ENCODE measurements at regions not wholly inside any gene's neighbourhood (a gene's known extent, or its start where the extent isn't known, plus 50 kb on each side); places are given as distances from the start of the nearest gene placed in this dataset.

- TF ChIP-seq CTCF (IDR thresholded peaks at IDR 0.05; ENCODE audit: low read depth, low read length, missing control alignments) = no peak
- no peak overlapping the region for H3K4me3 ChIP-seq (ENCODE audit: low read depth, low read length)
- DNase-seq (ENCODE audit: low read depth) = no peak
Observed at GRCh38 chr3:127337911-127338531, 50.2 kb upstream of the PRR20G start.

Data from GM12864 (cell line).